Liver (tissue), 3 donors: ENCODE measurements at regions not wholly inside any gene's neighbourhood (a gene's known extent, or its start where the extent isn't known, plus 50 kb on each side); places are given as distances from the start of the nearest gene placed in this dataset.

ENCODE experiments used
- GABPA ChIP-seq, 2 donors: IDR thresholded peaks in 1 of 2; conservative IDR thresholded peaks in 1 of 2; 2 replicates each; pipeline ENCODE4 v1.6.1; 2016; ENCODE audit warnings: antibody characterized with exemption in 2 of 2, mild to moderate bottlenecking in 1 of 2, moderate library complexity in 1 of 2
- MAX ChIP-seq: IDR thresholded peaks from 2 replicates; pipeline ENCODE4 v1.6.1; 2016; ENCODE audit warnings: antibody characterized with exemption
- NR2F2 ChIP-seq: IDR thresholded peaks from 2 replicates; pipeline ENCODE4 v1.6.1; 2016; ENCODE audit warnings: antibody characterized with exemption
- REST ChIP-seq: IDR thresholded peaks from 2 replicates; pipeline ENCODE4 v1.6.1; 2016; ENCODE audit warnings: antibody characterized with exemption, mild to moderate bottlenecking
- SP1 ChIP-seq: IDR thresholded peaks from 2 replicates; pipeline ENCODE4 v1.6.1; 2018; ENCODE audit warnings: antibody characterized with exemption, mild to moderate bottlenecking
- TAF1 ChIP-seq: conservative IDR thresholded peaks from 2 replicates; pipeline ENCODE4 v1.6.1; 2016; ENCODE audit warnings: antibody characterized with exemption, mild to moderate bottlenecking
- YY1 ChIP-seq: IDR thresholded peaks from 2 replicates; pipeline ENCODE4 v1.6.1; 2016; ENCODE audit warnings: antibody characterized with exemption, mild to moderate bottlenecking
- TF ChIP-seq, protein P1 (sequence below): fragments of 150-350 bp; IDR thresholded peaks from 2 replicates; pipeline ENCODE4 v1.5.1; 2017; ENCODE audit warnings: improper control_type of control experiment, low read depth, low read length; ENCODE audit not compliant: missing input control
- TF ChIP-seq, protein P2 (sequence below): IDR thresholded peaks from 2 replicates; pipeline ENCODE4 v1.6.1; 2016; ENCODE audit warnings: antibody characterized with exemption
- donor health status: healthy.
- donor health status: healthy.

GRCh38 chr13:72109863-72110262, 242.9 kb upstream of the DACH1 start:
- TF ChIP-seq NR2F2 (no peak), MAX (no peak), GABPA (IDR thresholded peaks at IDR 0.05 in 1 of 2, conservative IDR thresholded peaks at IDR 0.05 in 1 of 2) (no peak), REST (no peak), SP1 (no peak), TAF1 (no peak), YY1 (no peak)
- TF ChIP-seq, protein P1, sequence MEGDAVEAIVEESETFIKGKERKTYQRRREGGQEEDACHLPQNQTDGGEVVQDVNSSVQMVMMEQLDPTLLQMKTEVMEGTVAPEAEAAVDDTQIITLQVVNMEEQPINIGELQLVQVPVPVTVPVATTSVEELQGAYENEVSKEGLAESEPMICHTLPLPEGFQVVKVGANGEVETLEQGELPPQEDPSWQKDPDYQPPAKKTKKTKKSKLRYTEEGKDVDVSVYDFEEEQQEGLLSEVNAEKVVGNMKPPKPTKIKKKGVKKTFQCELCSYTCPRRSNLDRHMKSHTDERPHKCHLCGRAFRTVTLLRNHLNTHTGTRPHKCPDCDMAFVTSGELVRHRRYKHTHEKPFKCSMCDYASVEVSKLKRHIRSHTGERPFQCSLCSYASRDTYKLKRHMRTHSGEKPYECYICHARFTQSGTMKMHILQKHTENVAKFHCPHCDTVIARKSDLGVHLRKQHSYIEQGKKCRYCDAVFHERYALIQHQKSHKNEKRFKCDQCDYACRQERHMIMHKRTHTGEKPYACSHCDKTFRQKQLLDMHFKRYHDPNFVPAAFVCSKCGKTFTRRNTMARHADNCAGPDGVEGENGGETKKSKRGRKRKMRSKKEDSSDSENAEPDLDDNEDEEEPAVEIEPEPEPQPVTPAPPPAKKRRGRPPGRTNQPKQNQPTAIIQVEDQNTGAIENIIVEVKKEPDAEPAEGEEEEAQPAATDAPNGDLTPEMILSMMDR, result no peak
- TF ChIP-seq, protein P2, sequence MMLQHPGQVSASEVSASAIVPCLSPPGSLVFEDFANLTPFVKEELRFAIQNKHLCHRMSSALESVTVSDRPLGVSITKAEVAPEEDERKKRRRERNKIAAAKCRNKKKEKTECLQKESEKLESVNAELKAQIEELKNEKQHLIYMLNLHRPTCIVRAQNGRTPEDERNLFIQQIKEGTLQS, result no peak
